CMK (cell line): ENCODE measurements at regions not wholly inside any gene's neighbourhood (a gene's known extent, or its start where the extent isn't known, plus 50 kb on each side); places are given as distances from the start of the nearest gene placed in this dataset.
"Not testable (repeated sequence)": the region's sequence is repeated elsewhere in the genome, so short reads cannot be mapped to it uniquely, and the experiment has no call there.

Experiments used
- DNase-seq: peaks from one replicate; pipeline ENCODE4 v3.0.0-alpha.2; 2010; ENCODE audit warnings: low read depth

GRCh38 chr3:56955492-56956111 lies 104.9 kb upstream of the SPATA12 start:
- DNase-seq: no peak

DNA sequence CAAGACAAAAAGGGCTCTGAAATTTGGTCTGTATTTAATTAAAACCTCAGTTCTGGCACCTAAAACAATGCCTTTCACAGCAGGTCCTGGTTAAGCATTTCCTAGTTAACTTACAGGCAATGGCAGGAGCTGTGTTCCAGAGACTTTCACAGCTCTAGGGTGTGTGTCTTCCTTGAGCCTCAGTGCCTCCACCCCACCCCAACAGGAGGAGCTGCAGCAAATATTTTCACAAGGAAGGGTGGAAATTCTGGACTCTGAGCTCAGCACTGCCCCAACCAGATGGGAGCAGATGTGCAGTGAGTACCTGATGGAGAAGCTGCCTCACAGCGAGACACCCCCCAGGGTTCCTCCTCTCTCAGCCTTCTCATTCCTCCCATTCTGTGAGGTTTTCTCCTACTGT lies 106.3 kb upstream of the SPATA12 start:
- DNase-seq: no peak

DNA sequence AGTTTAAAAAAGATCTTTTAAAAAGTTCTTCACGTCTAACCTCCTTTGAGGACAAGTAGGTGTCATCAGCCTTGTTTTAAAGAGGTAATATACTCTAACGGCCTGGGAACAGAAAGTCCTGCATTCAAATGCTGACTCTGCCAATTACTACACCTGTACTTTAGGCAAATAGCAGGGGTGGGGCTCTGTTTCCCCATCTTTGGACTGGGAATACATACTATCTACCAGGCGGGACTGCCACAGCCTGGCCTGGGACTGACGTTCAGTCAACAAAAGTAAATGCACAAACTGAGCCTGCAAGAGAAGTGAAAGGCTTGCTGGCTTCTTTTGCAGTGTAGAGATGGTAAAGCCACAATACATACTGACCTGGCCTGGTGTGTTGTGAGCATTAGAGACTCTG lies 107.6 kb upstream of the SPATA12 start:
- DNase-seq: no peak

DNA sequence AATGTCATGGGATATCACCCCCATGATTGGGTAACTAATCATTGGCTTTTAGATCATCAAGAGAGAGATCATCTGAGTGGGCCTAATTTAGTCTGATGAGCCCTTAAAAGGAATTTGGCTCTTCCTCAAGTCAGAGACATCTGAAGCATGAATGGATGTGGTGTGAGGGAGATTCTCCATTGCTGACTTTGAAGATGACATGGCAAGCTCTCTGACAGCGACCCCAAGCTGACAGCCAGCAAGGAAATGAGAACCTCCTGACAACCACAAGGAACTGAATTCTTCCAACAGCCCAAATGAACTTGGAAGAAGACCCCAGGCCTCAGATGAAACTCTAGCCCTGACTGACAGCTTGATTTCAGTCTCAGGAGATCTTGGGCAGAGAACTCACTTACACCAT lies 108.4 kb upstream of the SPATA12 start:
- no peak for DNase-seq

- DNase-seq: no peak
Measured at GRCh38 chr3:56951366-56951765, 109.1 kb upstream of the SPATA12 start.

- not testable (repeated sequence) for DNase-seq
Measured at GRCh38 chr3:56945378-56945777, 115.1 kb upstream of the SPATA12 start.

- no peak for DNase-seq
Measured at GRCh38 chr3:56942523-56942922, 117.9 kb upstream of the SPATA12 start.

DNA sequence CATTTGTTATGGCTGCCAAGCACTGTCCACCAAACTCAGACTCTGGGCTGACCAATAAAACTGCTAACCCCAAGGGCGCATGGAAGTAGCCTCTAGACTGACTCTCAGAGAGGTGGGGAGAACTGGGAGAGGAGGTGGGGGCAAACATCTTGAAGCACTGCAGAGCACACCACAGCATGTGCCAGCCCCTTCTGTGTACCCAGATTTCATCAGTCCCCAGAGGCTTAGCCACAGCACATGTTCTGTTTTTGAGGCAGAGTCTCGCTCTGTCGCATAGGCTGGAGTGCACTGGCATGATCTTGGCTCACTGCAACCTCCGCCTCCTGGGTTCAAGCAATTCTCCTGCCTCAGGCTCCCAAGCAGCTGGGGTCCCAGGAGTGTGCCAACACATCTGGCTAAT lies 119.5 kb upstream of the SPATA12 start:
- DNase-seq: no peak

DNA sequence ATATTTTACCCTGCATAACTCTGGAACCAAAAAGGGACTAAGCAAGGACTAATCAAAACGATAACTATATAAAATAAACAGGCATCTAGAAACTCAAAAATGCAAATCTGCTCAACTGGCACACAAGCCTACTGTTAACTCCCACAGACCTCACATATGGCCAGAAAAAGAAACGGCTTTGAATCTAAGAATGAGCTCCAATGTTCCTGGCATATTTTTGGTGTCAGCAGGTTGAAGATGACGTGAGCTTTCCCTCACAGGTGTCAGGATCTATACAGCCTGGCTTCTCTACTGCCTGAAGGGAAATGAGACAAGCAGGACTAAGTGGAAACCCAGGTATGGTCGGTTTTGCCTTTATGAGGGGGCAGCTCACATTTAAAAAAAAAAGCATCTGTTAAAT lies 120.1 kb upstream of the SPATA12 start:
- no peak for DNase-seq

- no peak for DNase-seq
Measured at GRCh38 chr3:56939834-56940233, 120.6 kb upstream of the SPATA12 start.

DNA sequence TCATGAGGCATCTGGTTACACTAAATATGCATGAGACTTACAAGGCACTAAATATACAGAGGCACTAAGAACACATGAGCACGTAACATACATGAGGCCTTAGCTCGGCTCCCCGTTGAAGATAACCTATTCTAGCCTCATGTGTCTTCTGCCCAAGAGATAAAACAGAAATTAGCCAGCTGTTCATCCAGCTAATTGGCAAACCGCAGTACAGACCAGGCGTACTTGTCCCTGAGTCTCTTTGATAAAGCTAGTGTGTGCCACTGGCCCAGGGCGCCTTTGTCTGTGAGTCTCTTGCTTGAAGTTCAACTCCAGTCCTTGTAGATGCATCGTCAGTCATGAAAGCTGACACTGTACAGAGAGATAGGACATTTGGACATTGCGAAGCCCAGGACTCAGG lies 121.9 kb upstream of the SPATA12 start:
- no peak for DNase-seq

DNA sequence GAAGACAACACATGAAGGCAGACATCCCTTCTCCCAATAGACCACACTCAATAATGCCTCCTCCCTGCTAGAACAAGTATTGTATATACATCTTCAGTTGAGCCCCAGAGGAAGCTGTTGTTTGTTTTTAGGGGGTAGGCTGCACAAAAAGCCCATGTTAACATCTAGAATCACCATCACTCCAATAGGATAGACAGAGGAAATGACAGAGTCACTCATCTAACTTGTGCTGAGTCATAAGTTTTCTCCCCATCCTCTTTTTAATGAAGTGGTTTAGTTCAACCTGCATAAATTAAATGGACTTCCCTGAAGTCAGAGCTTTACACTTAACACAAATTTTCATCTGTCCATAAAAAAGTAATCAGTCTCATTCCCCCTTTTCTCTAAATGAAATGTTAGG lies 122.9 kb upstream of the SPATA12 start:
- no peak for DNase-seq

- DNase-seq: no peak
Measured at GRCh38 chr3:56935811-56936210, 124.7 kb upstream of the SPATA12 start.

GRCh38 chr3:56934481-56934880 lies 126.0 kb upstream of the SPATA12 start:
- DNase-seq: not testable (repeated sequence)

- DNase-seq: no peak
Measured at GRCh38 chr3:56933803-56934202, 126.7 kb upstream of the SPATA12 start.

DNA sequence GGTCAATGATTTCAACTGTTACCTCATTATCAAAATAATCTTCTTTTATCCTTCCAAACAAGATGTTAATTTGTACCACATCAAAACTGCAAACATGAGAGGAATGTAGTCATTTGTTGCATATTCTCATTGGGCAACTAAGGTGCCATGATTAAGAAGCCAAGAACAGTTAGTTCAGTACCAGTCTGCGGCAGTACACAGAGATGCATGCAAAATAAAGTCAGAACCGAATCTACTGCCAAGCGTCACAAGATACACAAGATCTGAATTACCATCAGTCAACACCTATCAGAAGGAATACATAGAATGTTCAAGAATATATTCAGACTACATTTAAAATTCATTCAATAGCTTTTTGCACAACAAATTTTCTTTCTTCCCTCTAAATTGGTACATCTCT lies 127.6 kb upstream of the SPATA12 start:
- DNase-seq: no peak

GRCh38 chr3:56931836-56932235 lies 128.6 kb upstream of the SPATA12 start:
- no peak for DNase-seq

DNA sequence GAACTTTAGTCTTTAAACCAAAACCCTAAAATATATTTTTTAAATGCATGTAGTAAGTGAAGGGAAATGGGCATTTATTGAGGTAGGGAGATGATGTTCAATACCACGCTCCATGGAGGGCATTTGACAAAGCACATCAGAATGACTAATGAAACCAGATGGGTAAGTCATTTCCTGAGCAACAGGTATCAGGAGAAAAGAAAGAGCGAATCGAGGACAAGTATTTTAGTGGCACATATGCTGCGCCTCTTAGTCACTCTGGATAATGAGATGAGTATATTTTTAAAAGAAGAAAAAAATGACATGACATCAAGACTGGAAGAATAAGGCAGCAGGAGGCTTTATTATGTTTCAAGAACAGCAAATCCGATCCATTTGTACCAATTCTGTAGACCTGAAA lies 129.0 kb upstream of the ARHGEF3 start:
- no peak for DNase-seq

GRCh38 chr3:56929809-56930615 lies 128.3 kb upstream of the ARHGEF3 start:
- DNase-seq: no peak

DNA sequence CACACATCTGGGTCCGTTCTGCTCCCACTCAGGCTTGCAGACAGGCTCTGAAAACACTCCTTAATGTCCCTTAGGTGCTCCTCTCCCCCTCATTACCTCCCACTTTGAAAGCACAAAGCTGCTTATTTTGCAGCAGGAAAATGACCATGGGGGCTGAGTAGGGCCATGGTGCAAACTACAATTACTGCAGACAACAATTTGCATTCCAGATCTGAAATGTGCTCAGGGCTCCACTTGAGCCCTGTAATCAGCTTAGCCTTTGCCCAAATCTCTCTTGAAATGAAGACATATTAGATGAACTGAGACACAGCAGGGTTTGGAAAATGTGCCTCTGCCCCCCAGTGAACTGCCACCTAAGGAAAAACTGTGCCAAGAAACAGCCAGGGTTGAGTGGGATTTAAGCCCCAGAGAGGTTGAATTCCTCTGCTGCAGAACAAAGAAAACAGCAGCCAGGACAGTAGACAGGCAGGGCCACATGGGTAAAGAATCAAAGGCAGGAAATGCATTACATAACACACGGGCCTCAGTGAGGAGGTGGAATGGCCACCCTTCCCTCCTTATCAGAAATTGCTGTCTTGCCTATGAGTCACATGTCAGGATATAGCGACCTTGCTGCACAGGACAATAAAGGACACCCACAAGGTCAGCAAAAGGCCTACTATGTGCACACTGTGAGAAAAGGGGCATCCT lies 126.8 kb upstream of the ARHGEF3 start:
- DNase-seq: no peak

DNA sequence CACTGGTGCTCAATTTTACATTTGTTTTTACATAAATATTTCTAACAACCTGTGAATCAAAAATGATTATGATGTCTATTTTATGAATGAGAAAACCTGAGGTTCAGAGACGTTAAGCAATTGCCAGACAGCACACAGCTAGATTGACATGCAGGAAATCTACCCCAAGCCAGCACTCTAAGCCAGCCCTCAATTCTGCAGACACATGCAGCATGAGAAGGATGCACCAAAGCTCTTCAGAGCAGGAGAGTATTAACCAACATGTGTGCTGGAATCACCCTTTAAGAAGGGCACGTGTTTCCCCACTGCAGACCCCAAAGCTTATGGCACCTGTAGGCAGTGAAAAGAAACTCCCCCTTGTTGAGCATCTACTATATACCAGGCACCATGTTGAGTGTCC lies 126.1 kb upstream of the ARHGEF3 start:
- DNase-seq: no peak

DNA sequence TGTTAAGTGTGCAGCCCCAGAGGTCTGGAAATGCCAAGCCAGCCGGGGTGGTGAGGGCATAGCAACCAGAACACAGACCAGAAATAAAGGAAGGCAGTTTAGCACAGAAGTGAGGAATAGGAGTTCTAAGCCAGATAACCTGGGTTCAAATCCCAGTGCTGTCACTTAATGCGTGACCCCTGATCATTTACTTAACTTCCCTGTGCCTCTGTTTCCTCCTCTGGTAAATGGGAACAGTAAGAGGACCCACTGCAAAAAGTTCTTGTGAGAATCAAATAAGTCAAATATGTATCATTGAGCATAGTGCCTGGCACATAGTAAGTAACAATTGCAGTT lies 125.2 kb upstream of the ARHGEF3 start:
- no peak for DNase-seq

GRCh38 chr3:56926243-56926946 lies 124.6 kb upstream of the ARHGEF3 start:
- no peak for DNase-seq
